HG03469 (cell line): ENCODE measurements at regions not wholly inside any gene's neighbourhood (a gene's known extent, or its start where the extent isn't known, plus 50 kb on each side); places are given as distances from the start of the nearest gene placed in this dataset.
"Not testable (repeated sequence)": the region's sequence is repeated elsewhere in the genome, so short reads cannot be mapped to it uniquely, and the experiment has no call there.

ENCODE experiments used
- ATAC-seq: cut with Tn5 transposase; IDR thresholded peaks from one replicate; pipeline ENCODE4 v1.9.1; 2021; ENCODE audit warnings: mild to moderate bottlenecking, moderate library complexity, moderate number of reproducible peaks; ENCODE audit not compliant: unreplicated experiment

- no peak for ATAC-seq
Measured at GRCh38 chr7:25580141-25580540, 351.9 kb upstream of the NPVF start.

GRCh38 chr7:25583621-25584020 is 355.3 kb upstream of the NPVF start:
- ATAC-seq, result no peak

GRCh38 chr7:25584112-25584938 is 356.0 kb upstream of the NPVF start:
- ATAC-seq, result no peak

GRCh38 chr7:25586513-25586912 is 358.2 kb upstream of the NPVF start:
- no peak for ATAC-seq

GRCh38 chr7:25594122-25594521 is 365.8 kb upstream of the NPVF start:
- ATAC-seq, result no peak

GRCh38 chr7:25594728-25595127 is 366.4 kb upstream of the NPVF start:
- ATAC-seq, result no peak

- no peak for ATAC-seq
Measured at GRCh38 chr7:25595996-25596395, 367.7 kb upstream of the NPVF start.

GRCh38 chr7:25596443-25596842 is 368.2 kb upstream of the NPVF start:
- ATAC-seq, result no peak

- ATAC-seq, result no peak
Measured at GRCh38 chr7:25597946-25598345, 369.7 kb upstream of the NPVF start.

- ATAC-seq, result no peak
Measured at GRCh38 chr7:25598765-25599164, 370.5 kb upstream of the NPVF start.

GRCh38 chr7:25600262-25600920 is 372.1 kb upstream of the NPVF start:
- no peak for ATAC-seq

GRCh38 chr7:25602730-25603426 is 374.6 kb upstream of the NPVF start:
- ATAC-seq, result not testable (repeated sequence)

- ATAC-seq, result not testable (repeated sequence)
Measured at GRCh38 chr7:25603427-25603740, 375.1 kb upstream of the NPVF start.

GRCh38 chr7:25611196-25611595 is 382.9 kb upstream of the NPVF start:
- no peak for ATAC-seq

GRCh38 chr7:25613912-25614311 is 385.6 kb upstream of the NPVF start:
- ATAC-seq, result no peak

- ATAC-seq, result no peak
Measured at GRCh38 chr7:25614415-25614814, 386.1 kb upstream of the NPVF start.

GRCh38 chr7:25615003-25615402 is 386.7 kb upstream of the NPVF start:
- no peak for ATAC-seq

GRCh38 chr7:25615593-25615992 is 387.3 kb upstream of the NPVF start:
- no peak for ATAC-seq

GRCh38 chr7:25617214-25617613 is 388.9 kb upstream of the NPVF start:
- ATAC-seq, result no peak

- ATAC-seq, result no peak
Measured at GRCh38 chr7:25617673-25618072, 389.4 kb upstream of the NPVF start.

- ATAC-seq, result no peak
Measured at GRCh38 chr7:25619381-25619780, 391.1 kb upstream of the NPVF start.
